ENCODE measurements at regions not wholly inside any gene's neighbourhood (a gene's known extent, or its start where the extent isn't known, plus 50 kb on each side); places are given as distances from the start of the nearest gene placed in this dataset.
"Not testable (repeated sequence)": the region's sequence is repeated elsewhere in the genome, so short reads cannot be mapped to it uniquely, and the experiment has no call there.

- Mint-ChIP-seq H3K4me1 (ENCODE audit: low read depth) (no peaks in the 10 kb centered on the region), H3K9me3 (ENCODE audit: low read depth) (peaks cover 49% of the 10 kb centered on the region), H3K27ac (ENCODE audit: unreplicated experiment) (no peak overlapping the region), H3K36me3 (ENCODE audit: low read depth) (no peaks in the 10 kb centered on the region), H3K27me3 (ENCODE audit: low read depth) (no peaks in the 10 kb centered on the region), H3K4me3 (ENCODE audit: unreplicated experiment) (no peak overlapping the region)
- no peak for DNase-seq (ENCODE audit: low spot score)
- TF ChIP-seq CTCF (IDR thresholded peaks at IDR 0.05) = no peak
Measured at GRCh38 chrX:143319526-143319925, 197.7 kb downstream of the SPANXN3 start.

GRCh38 chrX:143318857-143319256, 198.4 kb downstream of the SPANXN3 start:
- not testable (repeated sequence) for H3K36me3 Mint-ChIP-seq (ENCODE audit: low read depth); H3K4me3 Mint-ChIP-seq (ENCODE audit: unreplicated experiment); H3K27me3 Mint-ChIP-seq (ENCODE audit: low read depth); H3K27ac Mint-ChIP-seq (ENCODE audit: unreplicated experiment); H3K4me1 Mint-ChIP-seq (ENCODE audit: low read depth)
- H3K9me3 Mint-ChIP-seq (ENCODE audit: low read depth) = peaks cover 52% of the 10 kb centered on the region
- DNase-seq (ENCODE audit: low spot score) = peak; percentile 35

- Mint-ChIP-seq H3K9me3 (ENCODE audit: low read depth) (peaks cover 23% of the 10 kb centered on the region), H3K4me1 (ENCODE audit: low read depth) (no peaks in the 10 kb centered on the region), H3K27ac (ENCODE audit: unreplicated experiment) (no peak overlapping the region), H3K36me3 (ENCODE audit: low read depth) (no peaks in the 10 kb centered on the region), H3K27me3 (ENCODE audit: low read depth) (no peaks in the 10 kb centered on the region), H3K4me3 (ENCODE audit: unreplicated experiment) (no peak overlapping the region)
- TF ChIP-seq CTCF (IDR thresholded peaks at IDR 0.05) = no peak
- DNase-seq (ENCODE audit: low spot score) = no peak
Measured at GRCh38 chrX:143306991-143307937, 210.0 kb downstream of the SPANXN3 start.

GRCh38 chrX:143304518-143304917, 212.8 kb downstream of the SPANXN3 start:
- no peak overlapping the region for H3K4me3 Mint-ChIP-seq (ENCODE audit: unreplicated experiment)

GRCh38 chrX:143304025-143304424, 213.2 kb downstream of the SPANXN3 start:
- Mint-ChIP-seq H3K4me3 (ENCODE audit: unreplicated experiment) (no peak overlapping the region), H3K9me3 (ENCODE audit: low read depth) (peaks cover 28% of the 10 kb centered on the region), H3K4me1 (ENCODE audit: low read depth) (no peaks in the 10 kb centered on the region), H3K36me3 (ENCODE audit: low read depth) (no peaks in the 10 kb centered on the region), H3K27me3 (ENCODE audit: low read depth) (no peaks in the 10 kb centered on the region), H3K27ac (ENCODE audit: unreplicated experiment) (no peak overlapping the region)
- DNase-seq (ENCODE audit: low spot score) = no peak
- no peak for TF ChIP-seq CTCF (IDR thresholded peaks at IDR 0.05)

More at GRCh38 chrX:143304518-143304917, 212.8 kb downstream of the SPANXN3 start:
- Mint-ChIP-seq H3K27ac (ENCODE audit: unreplicated experiment) (no peak overlapping the region), H3K9me3 (ENCODE audit: low read depth) (peaks cover 30% of the 10 kb centered on the region), H3K27me3 (ENCODE audit: low read depth) (no peaks in the 10 kb centered on the region), H3K36me3 (ENCODE audit: low read depth) (no peaks in the 10 kb centered on the region), H3K4me1 (ENCODE audit: low read depth) (no peaks in the 10 kb centered on the region)
- TF ChIP-seq CTCF (IDR thresholded peaks at IDR 0.05) = no peak
- DNase-seq (ENCODE audit: low spot score) = no peak
